H9 (cell line): ENCODE measurements at regions not wholly inside any gene's neighbourhood (a gene's known extent, or its start where the extent isn't known, plus 50 kb on each side); places are given as distances from the start of the nearest gene placed in this dataset.

Experiments used
- DNase-seq: peaks from one replicate; pipeline ENCODE4 v3.0.0-alpha.2; 2017
- H2AFZ ChIP-seq: one replicate; pipeline ENCODE4 v1.6.1; 2013; ENCODE audit warnings: mild to moderate bottlenecking, low read length, control low read depth, moderate library complexity
- H2AK5ac ChIP-seq: 2 replicates; pipeline ENCODE4 v1.6.1; 2013; ENCODE audit warnings: low read length, control low read depth, mixed read lengths; ENCODE audit not compliant: insufficient read length
- H2BK120ac ChIP-seq: one replicate; pipeline ENCODE4 v1.6.1; 2013; ENCODE audit warnings: low read depth, mild to moderate bottlenecking, low read length, control low read depth, inconsistent platforms; ENCODE audit not compliant: poor library complexity, severe bottlenecking
- H2BK12ac ChIP-seq: 2 replicates; pipeline ENCODE4 v1.6.1; 2013; ENCODE audit warnings: low read length, control low read depth, mixed read lengths, low read depth; ENCODE audit not compliant: insufficient read length
- H2BK15ac ChIP-seq: 2 replicates; pipeline ENCODE4 v1.6.1; 2013; ENCODE audit warnings: low read depth, low read length, control low read depth
- H2BK20ac ChIP-seq: one replicate; pipeline ENCODE4 v1.6.1; 2013; ENCODE audit warnings: low read depth, mild to moderate bottlenecking, low read length, control low read depth, inconsistent platforms; ENCODE audit not compliant: poor library complexity, severe bottlenecking
- H2BK5ac ChIP-seq: 2 replicates; pipeline ENCODE4 v1.6.1; 2013; ENCODE audit warnings: low read length, control low read depth, mixed read lengths; ENCODE audit not compliant: insufficient read length
- H3K14ac ChIP-seq: 2 replicates; pipeline ENCODE4 v1.6.1; 2013; ENCODE audit warnings: low read length, control low read depth; ENCODE audit not compliant: insufficient read depth
- H3K18ac ChIP-seq: 2 replicates; pipeline ENCODE4 v1.6.1; 2013; ENCODE audit warnings: low read depth, mild to moderate bottlenecking, mixed read lengths, low read length, control low read depth; ENCODE audit not compliant: insufficient read length
- H3K23ac ChIP-seq: 2 replicates; pipeline ENCODE4 v1.6.1; 2013; ENCODE audit warnings: low read length, control low read depth, mixed read lengths, low read depth; ENCODE audit not compliant: insufficient read length
- H3K23me2 ChIP-seq: 2 replicates; pipeline ENCODE4 v1.6.1; 2013; ENCODE audit warnings: low read depth, mild to moderate bottlenecking, mixed read lengths, low read length, control low read depth; ENCODE audit not compliant: insufficient read length, poor library complexity, severe bottlenecking
- H3K27ac ChIP-seq: 2 replicates; pipeline ENCODE4 v1.5.1; 2013; ENCODE audit warnings: low read length, control low read depth, mixed read lengths, low read depth; ENCODE audit not compliant: insufficient read length
- H3K27me3 ChIP-seq: 2 replicates; pipeline ENCODE4 v1.6.1; 2013; ENCODE audit warnings: low read length, control low read depth, inconsistent platforms; ENCODE audit not compliant: insufficient read depth
- H3K4ac ChIP-seq: 2 replicates; pipeline ENCODE4 v1.6.1; 2013; ENCODE audit warnings: low read depth, mild to moderate bottlenecking, control low read depth, inconsistent platforms, low read length, moderate library complexity
- H3K4me1 ChIP-seq: 2 replicates; pipeline ENCODE4 v1.6.1; 2013; ENCODE audit warnings: low read length, control low read depth, inconsistent platforms; ENCODE audit not compliant: insufficient read depth
- H3K4me2 ChIP-seq: 2 replicates; pipeline ENCODE4 v1.6.1; 2013; ENCODE audit warnings: low read length, control low read depth, mixed read lengths; ENCODE audit not compliant: insufficient read length, insufficient read depth
- H3K56ac ChIP-seq: 2 replicates; pipeline ENCODE4 v1.6.1; 2013; ENCODE audit warnings: low read depth, mild to moderate bottlenecking, mixed read lengths, low read length, control low read depth; ENCODE audit not compliant: insufficient read length
- H3K79me1 ChIP-seq: 2 replicates; pipeline ENCODE4 v1.6.1; 2013; ENCODE audit warnings: low read depth, mild to moderate bottlenecking, moderate library complexity, low read length, control low read depth, inconsistent platforms; ENCODE audit not compliant: insufficient read depth, poor library complexity, severe bottlenecking
- H3K79me2 ChIP-seq: 2 replicates; pipeline ENCODE4 v1.6.1; 2013; ENCODE audit warnings: low read length, control low read depth, inconsistent platforms; ENCODE audit not compliant: insufficient read depth
- H3K9ac ChIP-seq: 2 replicates; pipeline ENCODE4 v1.6.1; 2013; ENCODE audit warnings: low read length, control low read depth, mixed read lengths; ENCODE audit not compliant: insufficient read length; ENCODE audit errors: extremely low read depth
- H3K9me3 ChIP-seq: one replicate; pipeline ENCODE4 v1.6.1; 2013; ENCODE audit warnings: low read depth, low read length, inconsistent platforms; ENCODE audit not compliant: control insufficient read depth
- H3T11ph ChIP-seq: one replicate; pipeline ENCODE4 v1.6.1; 2013; ENCODE audit warnings: mild to moderate bottlenecking, low read length, control low read depth, inconsistent platforms
- H4K20me1 ChIP-seq: one replicate; pipeline ENCODE4 v1.6.1; 2013; ENCODE audit not compliant: control insufficient read depth, insufficient read length, insufficient read depth
- H4K5ac ChIP-seq: 2 replicates; pipeline ENCODE4 v1.6.1; 2013; ENCODE audit warnings: low read depth, mild to moderate bottlenecking, mixed read lengths, low read length, control low read depth; ENCODE audit not compliant: insufficient read length
- H4K8ac ChIP-seq: replicated peaks from 2 replicates; pipeline ENCODE4 v1.6.1; 2013; ENCODE audit warnings: low read length, control low read depth, mixed read lengths, low read depth; ENCODE audit not compliant: insufficient read length
- H4K91ac ChIP-seq: 2 replicates; pipeline ENCODE4 v1.6.1; 2013; ENCODE audit warnings: low read depth, mild to moderate bottlenecking, moderate library complexity, mixed read lengths, low read length, control low read depth; ENCODE audit not compliant: insufficient read length
- H3K27ac Mint-ChIP-seq, 3 experiments: 2 replicates in 2 of 3; 3 replicates in 1 of 3; pipeline ENCODE4 v1.8.0; 2020 to 2021; ENCODE audit warnings: mixed read lengths in 3 of 3, mild to moderate bottlenecking in 1 of 3, moderate library complexity in 1 of 3
- H3K27me3 Mint-ChIP-seq: 2 replicates; pipeline ENCODE4 v1.8.0; 2021; ENCODE audit warnings: low read depth, mild to moderate bottlenecking, moderate library complexity, mixed read lengths
- H3K36me3 Mint-ChIP-seq, 3 experiments: 2 replicates in 2 of 3; 3 replicates in 1 of 3; pipeline ENCODE4 v1.8.0; 2020 to 2021; ENCODE audit warnings: low read depth in 3 of 3, mixed read lengths in 3 of 3; ENCODE audit not compliant: insufficient read depth in 1 of 3
- H3K4me1 Mint-ChIP-seq, 2 experiments: 2 replicates each; pipeline ENCODE4 v1.8.0; 2020; ENCODE audit warnings: mixed read lengths in 2 of 2
- H3K4me3 Mint-ChIP-seq, 2 experiments: 2 replicates in 1 of 2; 3 replicates in 1 of 2; pipeline ENCODE4 v1.8.0; 2020 to 2021; ENCODE audit warnings: mild to moderate bottlenecking in 2 of 2, mixed read lengths in 2 of 2, moderate library complexity in 1 of 2
- H3K9me3 Mint-ChIP-seq, 2 experiments: 2 replicates in 1 of 2; 3 replicates in 1 of 2; pipeline ENCODE4 v1.8.0; 2020; ENCODE audit warnings: mild to moderate bottlenecking in 2 of 2, mixed read lengths in 2 of 2, moderate library complexity in 1 of 2
- WGBS: extraction: QIAGEN DNeasy Blood & Tissue Kit; methylation state at CpG from one replicate; pipeline ENCODE4 v1.1.7; 2013; ENCODE audit warnings: missing lambda C conversion rate, low lambda C conversion rate, mixed read lengths; ENCODE audit not compliant: insufficient read length; ENCODE audit errors: extremely low coverage; 5-methylcytosine and 5-hydroxymethylcytosine counted together
- TF ChIP-seq, protein P1 (sequence below): fragments of 200-600 bp; sonication (generic); conservative IDR thresholded peaks from 3 replicates; pipeline ENCODE4 v1.8.0; 2021; ENCODE audit warnings: antibody characterized with exemption, mild to moderate bottlenecking

DNA sequence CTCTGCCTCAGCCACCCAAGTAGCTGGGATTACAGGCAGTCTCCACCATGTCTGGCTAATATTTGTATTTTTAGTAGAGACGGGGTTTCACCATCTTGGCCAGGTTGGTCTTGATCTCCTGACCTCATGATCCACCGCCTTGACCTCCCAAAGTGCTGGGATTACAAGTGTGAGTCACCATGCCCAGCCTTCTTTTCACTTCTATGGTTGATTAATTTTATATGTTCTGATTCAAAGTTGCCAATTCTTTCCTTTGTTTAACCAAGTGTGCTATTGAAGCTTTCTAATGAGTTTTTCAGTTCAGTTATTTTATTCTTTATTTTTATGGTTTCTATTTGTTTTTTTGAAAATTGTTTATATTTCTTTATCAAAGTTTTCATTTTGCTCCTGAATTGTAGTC lies 133.1 kb upstream of the KCNJ3 start:
- Histone ChIP-seq H3T11ph (no peak overlapping the region), H3K14ac (no peak overlapping the region), H2BK15ac (no peak overlapping the region), H3K56ac (no peak overlapping the region), H3K9me3 (no peaks in the 10 kb centered on the region), H3K4ac (no peak overlapping the region), H2BK120ac (no peak overlapping the region), H2AK5ac (no peak overlapping the region), H4K91ac (no peak overlapping the region), H2BK5ac (no peak overlapping the region), H2AFZ (no peak overlapping the region), H2BK12ac (no peak overlapping the region), H2BK20ac (no peak overlapping the region), H4K5ac (no peak overlapping the region), H3K79me1 (no peaks in the 10 kb centered on the region), H3K79me2 (no peaks in the 10 kb centered on the region), H4K8ac (no peak overlapping the region), H3K4me2 (no peak overlapping the region), H3K27me3 (no peaks in the 10 kb centered on the region), H3K18ac (no peak overlapping the region), H3K23me2 (no peaks in the 10 kb centered on the region), H3K23ac (no peak overlapping the region), H3K9ac (no peak overlapping the region), H3K27ac (no peak overlapping the region), H3K4me1 (no peaks in the 10 kb centered on the region; the same call in 1 of the 2 replicates), H4K20me1 (no peaks in the 10 kb centered on the region)
- no peak for DNase-seq
- Mint-ChIP-seq H3K36me3 (peaks cover 0 to 20% (median 0%) of the 10 kb centered on the region in 3 experiments; a peak in 3 of 7 replicates), H3K9me3 (peaks cover 6 to 14% of the 10 kb centered on the region in 2 experiments; a peak in 3 of 5 replicates), H3K27ac (no peak overlapping the region), H3K27me3 (no peaks in the 10 kb centered on the region), H3K4me3 (no peak overlapping the region), H3K4me1 (peaks cover 2 to 6% of the 10 kb centered on the region in 2 experiments)
- WGBS, result no CpG with 5 or more reads among the region's 2 CpGs
- TF ChIP-seq, protein P1, sequence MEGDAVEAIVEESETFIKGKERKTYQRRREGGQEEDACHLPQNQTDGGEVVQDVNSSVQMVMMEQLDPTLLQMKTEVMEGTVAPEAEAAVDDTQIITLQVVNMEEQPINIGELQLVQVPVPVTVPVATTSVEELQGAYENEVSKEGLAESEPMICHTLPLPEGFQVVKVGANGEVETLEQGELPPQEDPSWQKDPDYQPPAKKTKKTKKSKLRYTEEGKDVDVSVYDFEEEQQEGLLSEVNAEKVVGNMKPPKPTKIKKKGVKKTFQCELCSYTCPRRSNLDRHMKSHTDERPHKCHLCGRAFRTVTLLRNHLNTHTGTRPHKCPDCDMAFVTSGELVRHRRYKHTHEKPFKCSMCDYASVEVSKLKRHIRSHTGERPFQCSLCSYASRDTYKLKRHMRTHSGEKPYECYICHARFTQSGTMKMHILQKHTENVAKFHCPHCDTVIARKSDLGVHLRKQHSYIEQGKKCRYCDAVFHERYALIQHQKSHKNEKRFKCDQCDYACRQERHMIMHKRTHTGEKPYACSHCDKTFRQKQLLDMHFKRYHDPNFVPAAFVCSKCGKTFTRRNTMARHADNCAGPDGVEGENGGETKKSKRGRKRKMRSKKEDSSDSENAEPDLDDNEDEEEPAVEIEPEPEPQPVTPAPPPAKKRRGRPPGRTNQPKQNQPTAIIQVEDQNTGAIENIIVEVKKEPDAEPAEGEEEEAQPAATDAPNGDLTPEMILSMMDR, result no peak
